ENCODE measurements at regions not wholly inside any gene's neighbourhood (a gene's known extent, or its start where the extent isn't known, plus 50 kb on each side); places are given as distances from the start of the nearest gene placed in this dataset.

DNA sequence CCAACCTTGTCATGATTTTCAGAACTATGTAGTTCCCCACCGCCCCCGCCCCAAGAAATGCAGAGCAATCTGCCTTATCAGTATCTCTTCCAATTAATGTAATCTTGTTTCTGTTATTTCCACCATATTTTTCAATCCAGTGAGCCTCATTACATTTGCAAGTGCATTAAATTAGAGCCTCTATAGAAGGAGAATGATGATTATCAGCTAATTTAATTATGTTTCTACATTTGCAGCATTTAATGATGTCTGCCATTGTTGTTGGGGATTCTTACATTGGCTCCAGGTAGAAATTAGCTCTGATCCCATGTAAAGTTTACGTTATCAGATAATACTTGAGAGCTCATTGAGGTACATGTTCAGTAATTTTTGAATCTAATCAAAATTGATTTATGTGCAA is 707.0 kb upstream of the RBFOX1 start:
- FAIRE-seq, result no peak
- Histone ChIP-seq H3K79me2 (ENCODE audit: insufficient read depth, low read length) (no peaks in the 10 kb centered on the region), H3K27ac (ENCODE audit: extremely low read length, insufficient read depth, low read length) (no peak overlapping the region), H3K36me3 (replicated peaks in 1 of 2; ENCODE audit: control insufficient read depth in 1 of 2, insufficient read depth in 2 of 2, low read length in 2 of 2) (no peaks in the 10 kb centered on the region), H2AFZ (ENCODE audit: low read length) (no peak overlapping the region), H4K20me1 (ENCODE audit: insufficient read depth, low read length) (no peaks in the 10 kb centered on the region), H3K9me3 (ENCODE audit: low read length) (peaks cover 4% of the 10 kb centered on the region; the same call in 1 of the 2 replicates), H3K4me2 (ENCODE audit: low read depth, low read length) (no peak overlapping the region), H3K4me1 (ENCODE audit: insufficient read depth, low read length) (no peaks in the 10 kb centered on the region), H3K9ac (ENCODE audit: insufficient read depth, low read depth, low read length) (no peak overlapping the region), H3K4me3 (replicated peaks in 1 of 3; ENCODE audit: insufficient read depth in 1 of 3, low read depth in 2 of 3, low read length in 3 of 3) (no peak overlapping the region), H3K27me3 (ENCODE audit: control insufficient read depth in 1 of 2, insufficient read depth in 2 of 2, low read length in 2 of 2) (no peaks in the 10 kb centered on the region; a peak in 1 of 5 replicates)
- no peak for DNase-seq (ENCODE audit: low spot score)
- TF ChIP-seq RARG (CRISPR knock-in tag; IDR thresholded peaks at IDR 0.05; ENCODE audit: low read depth), result no peak
- no peak for TF ChIP-seq ZNF441 (CRISPR knock-in tag; IDR thresholded peaks at IDR 0.05; ENCODE audit: borderline replicate concordance)
- TF ChIP-seq GATA4 (IDR thresholded peaks at IDR 0.05; ENCODE audit: borderline replicate concordance, low read depth), result no peak
- TF ChIP-seq FOXA1 (IDR thresholded peaks at IDR 0.05), result no peak
- TF ChIP-seq FOXA1 (CRISPR knock-in tag; IDR thresholded peaks at IDR 0.05), result no peak
- TF ChIP-seq ZSCAN12 (CRISPR knock-in tag; IDR thresholded peaks at IDR 0.05), result no peak
- TF ChIP-seq RBM39 (IDR thresholded peaks at IDR 0.05; ENCODE audit: low read depth, low read length, poor library complexity, severe bottlenecking), result no peak
- TF ChIP-seq FOXA3 (CRISPR knock-in tag; IDR thresholded peaks at IDR 0.05), result no peak
- no peak for TF ChIP-seq HDAC2 (CRISPR knock-in tag; IDR thresholded peaks at IDR 0.05)
- no peak for TF ChIP-seq REL (CRISPR knock-in tag; conservative IDR thresholded peaks at IDR 0.05)
- TF ChIP-seq, protein P1, sequence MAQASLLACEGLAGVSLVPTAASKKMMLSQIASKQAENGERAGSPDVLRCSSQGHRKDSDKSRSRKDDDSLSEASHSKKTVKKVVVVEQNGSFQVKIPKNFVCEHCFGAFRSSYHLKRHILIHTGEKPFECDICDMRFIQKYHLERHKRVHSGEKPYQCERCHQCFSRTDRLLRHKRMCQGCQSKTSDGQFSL (CRISPR knock-in tag; IDR thresholded peaks at IDR 0.05), result no peak
- no peak for TF ChIP-seq NR2F1 (CRISPR knock-in tag; IDR thresholded peaks at IDR 0.05)
- TF ChIP-seq NR2C2 (CRISPR knock-in tag; IDR thresholded peaks at IDR 0.05; ENCODE audit: borderline replicate concordance), result no peak
- TF ChIP-seq EZH2 (conservative IDR thresholded peaks at IDR 0.05; ENCODE audit: low read depth, low read length), result no peak
- no peak for TF ChIP-seq ZNF879 (CRISPR knock-in tag; IDR thresholded peaks at IDR 0.05)
- TF ChIP-seq MATR3 (CRISPR knock-in tag; IDR thresholded peaks at IDR 0.05), result no peak
- TF ChIP-seq, protein P2, sequence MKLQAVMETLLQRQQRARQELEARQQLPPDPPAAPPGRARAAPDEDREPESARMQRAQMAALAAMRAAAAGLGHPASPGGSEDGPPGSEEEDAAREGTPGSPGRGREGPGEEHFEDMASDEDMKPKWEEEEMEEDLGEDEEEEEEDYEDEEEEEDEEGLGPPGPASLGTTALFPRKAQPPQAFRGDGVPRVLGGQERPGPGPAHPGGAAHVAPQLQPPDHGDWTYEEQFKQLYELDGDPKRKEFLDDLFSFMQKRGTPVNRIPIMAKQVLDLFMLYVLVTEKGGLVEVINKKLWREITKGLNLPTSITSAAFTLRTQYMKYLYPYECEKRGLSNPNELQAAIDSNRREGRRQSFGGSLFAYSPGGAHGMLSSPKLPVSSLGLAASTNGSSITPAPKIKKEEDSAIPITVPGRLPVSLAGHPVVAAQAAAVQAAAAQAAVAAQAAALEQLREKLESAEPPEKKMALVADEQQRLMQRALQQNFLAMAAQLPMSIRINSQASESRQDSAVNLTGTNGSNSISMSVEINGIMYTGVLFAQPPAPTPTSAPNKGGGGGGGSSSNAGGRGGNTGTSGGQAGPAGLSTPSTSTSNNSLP (IDR thresholded peaks at IDR 0.05; ENCODE audit: low read depth, low read length), result no peak
- TF ChIP-seq SAFB2 (CRISPR knock-in tag; IDR thresholded peaks at IDR 0.05; ENCODE audit: borderline replicate concordance, low read depth), result no peak
- 47% methylated on average over 3 of the region's 3 CpGs for WGBS (ENCODE audit: low lambda C conversion rate)
- no peak for ATAC-seq
- no TSS peak for BruUV-seq (replicated peaks)
- intact Hi-C loops (cut with micrococcal nuclease; ENCODE audit: unreplicated experiment), result no loop called here
- in situ Hi-C loops (cut with HindIII; ENCODE audit: extremely low pct_ligation_motif_present, low pct_unique_long_range_greater_than_20kb), result loop anchor here (25.0 kb wide), 1 partner anchor 1113 kb away; no protein-coding TSS in a partner anchor
- ChIA-PET CTCF (ENCODE audit: low intra/inter-chr PET ratio, low total read pairs) (no interaction called here), POLR2A (no interaction called here)

All from HepG2 (cell line).